Bone marrow (tissue), 2 donors: ENCODE measurements at regions not wholly inside any gene's neighbourhood (a gene's known extent, or its start where the extent isn't known, plus 50 kb on each side); places are given as distances from the start of the nearest gene placed in this dataset.

ENCODE experiments used
- DNase-seq, 2 donors: peaks; one replicate each; lab custom pipeline; 2025; lab: John Stamatoyannopoulos, UW

GRCh38 chr12:69096669-69097335 lies 142.6 kb upstream of the CPSF6 start:
- no peak for DNase-seq

DNA sequence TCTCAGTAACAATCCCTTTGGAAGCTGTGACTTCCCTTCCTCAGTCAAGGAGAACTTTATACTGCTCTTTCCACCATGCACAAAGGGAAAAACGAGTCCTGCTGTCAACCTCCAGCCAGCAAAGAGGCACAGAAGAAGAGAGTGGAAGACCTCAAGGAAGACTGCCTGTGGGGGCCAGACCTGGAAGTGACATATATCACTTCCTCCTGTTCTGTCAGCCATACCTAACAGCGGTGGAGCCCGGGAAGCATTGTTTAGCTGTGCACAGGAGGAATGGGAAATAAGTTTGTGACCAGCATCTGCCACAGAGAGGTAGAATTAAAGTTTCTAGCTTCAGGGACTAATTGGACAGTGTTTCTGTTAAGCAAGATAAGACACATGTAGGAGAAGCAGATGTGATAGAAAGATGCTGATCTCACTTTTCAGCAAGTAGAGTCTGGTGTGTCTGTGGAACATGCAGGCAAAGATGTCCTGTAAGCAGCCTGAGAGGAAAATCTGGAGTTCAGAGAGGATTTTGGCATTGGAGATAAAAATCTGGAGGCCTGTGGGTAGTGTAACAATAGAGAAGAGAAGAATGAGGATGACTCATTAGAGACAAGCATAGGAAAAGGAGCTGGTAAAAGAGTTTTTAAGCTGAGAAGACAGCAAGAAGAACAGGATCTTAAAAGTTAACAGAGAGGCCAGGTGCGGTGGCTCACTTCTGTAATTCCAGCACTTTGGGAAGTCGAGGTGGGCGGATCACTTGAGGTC lies 141.6 kb upstream of the CPSF6 start:
- no peak for DNase-seq

DNA sequence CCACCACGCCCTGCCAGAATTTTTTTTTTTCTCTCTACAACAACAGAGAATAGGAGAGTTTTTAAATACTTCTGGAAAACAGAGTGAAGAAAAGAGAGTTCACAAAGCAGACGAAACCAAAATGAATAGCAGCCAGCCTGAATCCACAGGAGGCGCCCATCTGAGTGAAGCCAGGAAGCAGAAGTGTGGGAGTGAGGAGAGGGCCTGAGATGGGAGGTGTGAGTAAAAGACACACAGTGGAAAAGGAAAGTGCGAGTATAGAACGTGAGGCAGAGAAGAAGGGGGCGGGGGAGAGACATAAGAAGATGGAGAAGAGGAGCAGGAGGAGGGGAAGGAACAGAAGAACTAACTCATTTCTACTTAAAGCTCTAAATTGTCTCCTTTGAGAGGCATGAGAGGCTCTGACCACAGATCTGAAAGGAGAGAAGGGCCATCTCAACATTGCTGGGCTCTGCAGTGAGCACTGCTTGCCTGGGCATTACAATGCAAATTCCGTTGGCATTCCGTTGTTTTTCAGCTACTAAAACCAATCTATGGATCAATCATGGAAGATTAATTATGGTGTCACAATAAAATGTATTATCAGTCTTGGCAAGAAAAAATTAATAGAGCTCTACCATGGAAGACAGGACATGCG lies 140.1 kb upstream of the CPSF6 start:
- no peak for DNase-seq

GRCh38 chr12:69101505-69101904 lies 137.9 kb upstream of the CPSF6 start:
- no peak for DNase-seq

GRCh38 chr12:69102856-69103255 lies 136.5 kb upstream of the CPSF6 start:
- DNase-seq, result no peak

- no peak for DNase-seq
Measured at GRCh38 chr12:69105101-69105962, 134.0 kb upstream of the CPSF6 start.

DNA sequence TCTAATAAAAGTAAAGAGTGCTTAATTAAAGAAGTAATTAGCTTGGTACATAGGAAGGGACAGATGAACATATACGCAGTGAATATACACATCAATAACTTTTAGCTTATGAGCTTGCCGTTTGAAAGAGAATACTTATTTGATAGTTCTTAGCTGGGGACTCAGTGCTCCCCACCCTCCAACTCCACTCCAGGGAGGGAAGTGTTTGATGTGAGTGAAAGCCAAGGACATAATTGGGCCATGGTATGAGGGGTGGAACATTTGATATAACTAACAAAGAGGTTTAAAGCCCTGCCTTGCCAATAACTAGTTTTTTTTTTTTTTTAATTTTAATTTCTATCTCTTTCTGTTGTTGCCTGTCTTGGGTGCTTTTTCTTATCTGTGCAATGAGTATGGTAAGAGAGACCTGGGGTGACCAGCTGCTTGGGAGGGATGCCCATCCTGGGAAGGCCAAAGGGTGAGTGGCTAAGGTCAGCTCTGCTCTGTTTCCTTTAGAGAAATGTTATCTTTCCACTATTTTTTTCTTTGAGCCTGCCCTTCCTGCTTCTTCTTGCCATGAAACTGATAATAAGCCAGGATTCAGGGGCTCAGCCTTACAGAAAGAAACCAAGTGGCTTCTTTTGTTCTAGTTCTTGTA lies 132.8 kb upstream of the CPSF6 start:
- DNase-seq, result no peak

DNA sequence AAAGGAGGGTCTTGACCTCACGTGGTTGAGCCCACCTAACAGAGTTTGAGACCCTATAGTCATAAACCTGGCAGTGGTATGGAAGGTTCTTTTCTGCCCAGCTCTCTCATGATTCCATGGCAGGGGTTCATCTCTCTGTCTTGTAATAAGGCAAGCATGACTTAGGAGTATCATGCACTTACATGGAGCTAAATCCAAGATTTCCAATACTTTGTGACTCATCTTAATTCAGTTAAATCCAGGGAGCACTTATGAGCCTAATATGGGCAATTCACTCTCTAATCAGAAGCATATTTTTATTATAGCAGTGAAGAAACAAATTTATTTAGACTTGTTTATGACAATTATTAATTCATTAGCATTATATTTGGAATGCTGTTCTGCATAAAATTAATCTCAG lies 131.8 kb upstream of the CPSF6 start:
- no peak for DNase-seq

DNA sequence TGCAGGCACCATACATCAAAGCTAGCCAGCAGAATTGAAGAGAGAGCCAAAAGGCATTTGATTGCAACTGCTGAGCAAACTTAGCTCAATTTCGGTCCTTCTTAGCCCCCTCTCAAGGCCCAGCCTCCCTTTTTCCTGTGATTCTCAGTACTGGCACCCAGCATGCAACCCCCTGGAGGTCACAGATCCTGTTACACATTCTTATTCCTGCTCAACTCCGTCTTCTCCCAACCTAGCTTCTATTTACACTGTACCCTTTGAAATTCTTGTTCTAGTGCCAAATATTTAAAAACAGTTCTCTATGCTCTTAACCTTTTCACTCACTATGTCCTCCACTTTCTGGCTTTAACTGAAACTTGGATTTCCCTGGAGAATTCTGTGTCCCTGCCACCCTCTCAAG lies 131.3 kb upstream of the CPSF6 start:
- no peak for DNase-seq

DNA sequence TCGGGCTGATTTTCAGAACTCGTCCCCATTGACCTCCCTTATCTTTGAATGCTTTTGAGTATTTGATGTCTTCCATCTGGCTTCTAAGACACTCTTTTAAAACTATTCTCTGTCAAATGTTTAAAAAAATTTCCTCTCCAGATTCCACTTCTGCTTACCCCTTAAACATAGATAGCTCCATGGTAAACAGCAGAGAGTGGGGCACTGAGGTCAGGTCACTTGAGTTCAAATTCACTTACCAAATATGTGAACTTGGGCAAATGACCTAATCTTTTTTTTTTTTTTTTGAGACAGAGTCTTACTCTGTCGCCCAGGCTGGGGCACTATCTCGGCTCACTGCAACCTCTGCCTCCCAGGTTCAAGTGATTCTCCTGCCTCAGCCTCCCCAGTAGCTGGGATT lies 126.8 kb upstream of the CPSF6 start:
- DNase-seq, result no peak

GRCh38 chr12:69115099-69115498 lies 124.3 kb upstream of the CPSF6 start:
- no peak for DNase-seq

DNA sequence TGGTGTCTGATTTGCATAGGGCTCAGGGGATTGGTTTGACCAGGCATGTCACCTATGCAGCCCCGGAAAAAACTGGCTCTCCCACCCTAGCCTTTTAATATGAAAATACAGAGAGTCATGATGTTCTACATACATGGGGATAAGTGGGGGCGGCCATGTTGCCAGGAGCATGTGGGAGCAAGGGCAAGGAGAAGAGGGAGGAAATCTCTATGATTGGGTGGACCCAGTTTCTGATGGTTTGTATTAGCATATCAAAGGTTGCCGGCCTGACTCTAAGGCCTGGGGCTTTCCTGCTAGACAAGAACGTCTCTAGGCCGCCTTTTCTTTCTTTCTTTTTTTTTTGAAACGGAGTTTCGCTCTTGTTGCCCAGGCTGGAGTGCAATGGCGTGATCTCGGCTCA lies 123.4 kb upstream of the CPSF6 start:
- no peak for DNase-seq

- no peak for DNase-seq
Measured at GRCh38 chr12:69117566-69118266, 121.7 kb upstream of the CPSF6 start.

DNA sequence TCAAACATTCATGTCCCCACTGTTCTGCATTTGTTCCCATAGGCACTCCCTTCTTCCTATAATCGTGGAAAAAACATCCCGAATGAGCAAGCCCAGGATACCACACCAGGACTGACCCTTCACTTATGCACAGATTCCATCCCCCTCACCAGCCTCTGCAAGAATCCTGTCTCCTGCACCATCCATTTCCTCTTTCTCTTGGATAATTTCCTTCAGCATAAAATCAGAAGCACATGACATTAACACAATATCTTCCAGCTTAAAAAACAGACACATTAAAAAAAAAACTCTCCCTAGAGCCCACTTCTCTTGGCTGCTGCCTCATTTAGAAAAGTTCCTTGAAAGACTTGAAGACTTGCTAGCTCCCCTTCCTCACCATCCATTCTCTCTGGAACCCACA lies 120.9 kb upstream of the CPSF6 start:
- no peak for DNase-seq

DNA sequence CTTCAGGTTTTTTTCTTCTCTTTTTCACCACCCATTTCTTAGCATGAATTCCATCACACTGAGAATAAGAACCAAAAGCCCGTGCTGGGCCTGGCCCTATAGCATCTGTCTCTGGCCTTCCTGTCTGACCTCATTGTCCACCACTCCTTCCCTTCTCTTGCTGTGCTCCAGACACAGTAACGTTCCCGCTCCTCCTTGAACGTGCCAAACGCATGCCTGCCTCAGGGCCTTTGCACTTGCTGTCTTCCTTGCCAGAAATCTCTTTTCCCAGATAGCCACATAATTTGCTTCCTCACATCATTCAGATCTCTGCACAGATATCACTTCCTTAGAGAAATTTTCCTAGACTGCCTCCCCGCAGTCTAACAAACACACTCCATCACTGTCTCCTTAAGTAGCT lies 119.6 kb upstream of the CPSF6 start:
- DNase-seq, result no peak

- no peak for DNase-seq
Measured at GRCh38 chr12:69120354-69120753, 119.0 kb upstream of the CPSF6 start.

GRCh38 chr12:69123311-69123710 lies 116.1 kb upstream of the CPSF6 start:
- DNase-seq, result no peak

DNA sequence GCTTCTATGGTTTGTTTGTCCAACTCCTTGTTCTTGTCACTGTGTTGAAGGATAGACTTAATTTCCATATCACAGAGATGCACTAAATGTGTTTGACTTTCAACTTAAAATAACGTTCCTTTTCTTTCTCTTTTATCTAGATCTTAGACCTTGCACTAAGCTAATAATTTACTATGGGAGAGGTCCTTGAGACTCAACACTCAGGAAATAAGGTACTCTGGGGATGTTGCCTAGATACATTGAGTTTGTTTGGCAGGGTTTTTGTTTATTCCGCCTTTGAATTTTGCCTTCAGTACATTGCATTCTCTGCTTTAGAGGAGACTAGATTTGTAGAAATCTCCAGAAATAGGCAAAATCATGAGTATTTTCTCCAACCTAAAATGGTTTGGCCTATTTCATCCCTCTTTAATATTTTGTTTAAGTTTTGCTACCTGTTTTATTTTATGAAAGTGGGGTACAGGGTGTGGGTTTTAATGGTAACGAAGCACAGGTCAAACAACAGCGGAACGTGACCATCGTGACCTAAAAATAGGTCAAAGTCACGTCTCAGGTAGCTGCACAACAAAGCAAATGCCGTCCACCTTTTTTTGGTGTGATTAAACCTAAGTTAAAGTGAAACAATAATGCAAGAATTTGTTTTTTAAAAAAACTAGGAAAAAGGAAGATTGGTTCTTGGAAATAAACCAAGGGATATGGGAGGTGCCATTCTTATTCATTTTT lies 115.3 kb upstream of the CPSF6 start:
- DNase-seq, result no peak

- DNase-seq, result no peak
Measured at GRCh38 chr12:69129017-69129416, 110.4 kb upstream of the CPSF6 start.

GRCh38 chr12:69129564-69129963 lies 109.8 kb upstream of the CPSF6 start:
- no peak for DNase-seq

DNA sequence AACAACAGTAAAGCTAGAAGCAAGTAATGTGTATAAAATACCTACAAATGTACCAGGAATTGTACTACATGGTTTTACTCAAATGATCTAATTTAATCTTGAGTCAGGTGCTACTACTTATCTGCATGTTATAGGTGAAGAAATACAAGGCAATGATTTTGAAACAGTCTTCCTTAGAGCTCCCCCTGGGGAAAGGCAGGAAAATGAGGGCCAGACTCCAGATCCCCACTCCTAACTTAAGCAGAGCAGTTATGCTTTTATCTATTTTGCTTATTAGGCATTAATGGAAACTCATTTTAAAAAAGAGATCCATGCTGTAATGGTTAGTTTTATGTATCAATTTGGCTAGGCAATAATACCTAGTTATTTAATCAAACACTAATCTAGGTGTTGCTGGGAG lies 109.3 kb upstream of the CPSF6 start:
- DNase-seq, result no peak
